ENCODE measurements at regions not wholly inside any gene's neighbourhood (a gene's known extent, or its start where the extent isn't known, plus 50 kb on each side); places are given as distances from the start of the nearest gene placed in this dataset.

- no peak overlapping the region for H3K9ac ChIP-seq (replicated peaks in 1 of 4; ENCODE audit: extremely low read depth in 1 of 4, low read depth in 3 of 4, low read length in 3 of 4)
- H3K14ac ChIP-seq (ENCODE audit: insufficient read length), result no peak overlapping the region
- H4K5ac ChIP-seq (ENCODE audit: insufficient read length, low read depth, low read length), result no peak overlapping the region
- H2BK12ac ChIP-seq (ENCODE audit: low read depth, low read length), result no peak overlapping the region
- no peaks in the 10 kb centered on the region for H3K27me3 ChIP-seq (replicated peaks in 1 of 4; ENCODE audit: control insufficient read depth in 3 of 4, extremely low read depth in 1 of 4, insufficient read depth in 3 of 4, low read length in 3 of 4)
- CTCF ChIA-PET (ENCODE audit: partially characterized antibody), result no interaction called here
- FAIRE-seq, result no peak
- no peak overlapping the region for H2BK15ac ChIP-seq (ENCODE audit: low read length)
- TF ChIP-seq GTF2F1 (IDR thresholded peaks at IDR 0.05; ENCODE audit: borderline replicate concordance, low read depth, low read length), result no peak
- TF ChIP-seq TCF12 (IDR thresholded peaks at IDR 0.05; ENCODE audit: low read depth, low read length), result no peak
- TF ChIP-seq TBP (IDR thresholded peaks at IDR 0.05; ENCODE audit: low read depth, low read length), result no peak
- no peak for TF ChIP-seq SP2 (IDR thresholded peaks at IDR 0.05; ENCODE audit: low read length)
- no peak for TF ChIP-seq RNF2 (IDR thresholded peaks at IDR 0.05; ENCODE audit: borderline replicate concordance, low read depth, low read length, missing control alignments, poor library complexity, severe bottlenecking)
- no peak for TF ChIP-seq JUN (IDR thresholded peaks at IDR 0.05; ENCODE audit: low read depth, low read length)
- no peak for TF ChIP-seq SAP30 (IDR thresholded peaks at IDR 0.05; ENCODE audit: insufficient read depth, insufficient replicate concordance, low read length)
- H3K4me2 ChIP-seq (ENCODE audit: insufficient read depth in 1 of 2, low read depth in 2 of 2, low read length in 2 of 2), result no peak overlapping the region
- DNase-seq (ENCODE audit: low read depth in 1 of 2, low spot score in 2 of 2), result no peak
- no peak overlapping the region for H2AFZ ChIP-seq (ENCODE audit: low read length)
- H3K9me3 ChIP-seq (ENCODE audit: insufficient read depth in 2 of 2, low read depth in 1 of 2, low read length in 1 of 2), result peaks cover 3% of the 10 kb centered on the region in 2 experiments; a peak in 2 of 4 replicates
- H2AK5ac ChIP-seq (ENCODE audit: low read depth, low read length), result no peak overlapping the region
- no peak overlapping the region for H3K4ac ChIP-seq (replicated peaks; ENCODE audit: insufficient read length, low read depth, low read length)
- no peak overlapping the region for H4K91ac ChIP-seq (replicated peaks; ENCODE audit: insufficient read length, low read length)
- no peaks in the 10 kb centered on the region for H3K23me2 ChIP-seq (ENCODE audit: low read depth, low read length)
- no peak overlapping the region for H3K23ac ChIP-seq (ENCODE audit: insufficient read length)
- no peak overlapping the region for H2BK120ac ChIP-seq (replicated peaks; ENCODE audit: low read depth, low read length)
- no peak overlapping the region for H3K4me3 ChIP-seq (ENCODE audit: extremely low read depth in 1 of 4, insufficient read depth in 2 of 4, low read depth in 3 of 4, low read length in 4 of 4)
- no peaks in the 10 kb centered on the region for H3K79me1 ChIP-seq (ENCODE audit: low read depth, low read length)
- H3K27ac ChIP-seq (ENCODE audit: low read depth, low read length), result no peak overlapping the region
- no peaks in the 10 kb centered on the region for H3K4me1 ChIP-seq (replicated peaks in 1 of 4; ENCODE audit: control insufficient read depth in 3 of 4, insufficient read depth in 4 of 4, low read length in 3 of 4)
- H2BK20ac ChIP-seq (ENCODE audit: low read length), result no peak overlapping the region
- no peaks in the 10 kb centered on the region for H3K36me3 ChIP-seq (ENCODE audit: control insufficient read depth in 2 of 4, insufficient read depth in 4 of 4, low read length in 3 of 4)
- no peaks in the 10 kb centered on the region for H4K20me1 ChIP-seq (replicated peaks in 1 of 2; ENCODE audit: control insufficient read depth in 1 of 2, insufficient read depth in 2 of 2, low read length in 2 of 2)
- POLR2A ChIA-PET (ENCODE audit: partially characterized antibody), result no interaction called here
- no peak overlapping the region for H4K8ac ChIP-seq (ENCODE audit: extremely low read depth, insufficient read depth, low read length)
- no peak overlapping the region for H2BK5ac ChIP-seq (ENCODE audit: low read depth, low read length)
- no peak overlapping the region for H3K56ac ChIP-seq (replicated peaks; ENCODE audit: insufficient read length, low read depth, low read length)
- no peaks in the 10 kb centered on the region for H3K79me2 ChIP-seq (ENCODE audit: control insufficient read depth in 1 of 2, insufficient read depth in 2 of 2, low read length in 2 of 2)
- WGBS, 2 experiments (ENCODE audit: extremely low coverage in 1 of 2, insufficient coverage in 1 of 2, insufficient read length in 1 of 2, insufficient replicate concordance in 2 of 2, low coverage in 1 of 2, low lambda C conversion rate in 2 of 2, missing lambda C conversion rate in 1 of 2), result 82% methylated on average over 1 of the region's 1 CpG; no CpG with 5 or more reads in 1 of the 2 experiments
- H3K18ac ChIP-seq (ENCODE audit: extremely low read depth, low read length), result no peak overlapping the region
Measured at GRCh38 chr6:81204731-81205130, 547.8 kb downstream of the TENT5A start.

All from H1 (cell line).